GM12878 (cell line): ENCODE measurements at regions not wholly inside any gene's neighbourhood (a gene's known extent, or its start where the extent isn't known, plus 50 kb on each side); places are given as distances from the start of the nearest gene placed in this dataset.
"Not testable (repeated sequence)": the region's sequence is repeated elsewhere in the genome, so short reads cannot be mapped to it uniquely, and the experiment has no call there.

ENCODE experiments used
- ATAC-seq: fragments of 200-7000 bp; cut with Tn5 transposase; 3 replicates; pipeline ENCODE4 v1.9.1; 2020; ENCODE audit warnings: mild to moderate bottlenecking, moderate library complexity
- BruUV-seq: library from RNA; stranded (reverse); fragments of 400-500 nt; replicated peaks from 2 replicates; lab custom pipeline; 2021; lab: Mats Ljungman, UMichigan
- CTCF ChIA-PET: fragments of 300-600 bp; sonication (Branson Sonifier 250); formaldehyde crosslinking; extraction: SDS; loops from one replicate; lab custom pipeline; 2021; ENCODE audit warnings: inconsistent platforms; lab: Yijun Ruan, JAX
- POLR2A ChIA-PET: fragments of 350-600 bp; formaldehyde crosslinking; extraction: SDS; loops from one replicate; lab custom pipeline; 2021; ENCODE audit warnings: inconsistent platforms; lab: Charles Lee
- RAD21 ChIA-PET: fragments of 300-600 bp; sonication (Branson Sonifier 250); formaldehyde crosslinking; loops from one replicate; lab custom pipeline; 2023; ENCODE audit warnings: antibody characterized with exemption; ENCODE audit not compliant: unreplicated experiment; lab: Charles Lee
- SMC1A ChIA-PET: fragments of 300-600 bp; sonication (Branson Sonifier 250); formaldehyde crosslinking; loops from one replicate; lab custom pipeline; 2023; ENCODE audit not compliant: unreplicated experiment, uncharacterized antibody; lab: Charles Lee
- DNase-seq: peaks from one replicate; pipeline ENCODE4 v3.0.0-alpha.2; 2011; ENCODE audit warnings: low read depth, low spot score
- FAIRE-seq: peaks from 3 replicates; lab custom pipeline; 2011; peaks lifted over from hg19 to GRCh38; lab: Jason Lieb, UNC
- H2AFZ ChIP-seq: 2 replicates; pipeline ENCODE4 v1.6.0; 2011; ENCODE audit warnings: low read depth, low read length, control low read depth; ENCODE audit not compliant: control insufficient read depth
- H3K27ac ChIP-seq: 2 replicates; pipeline ENCODE4 v1.5.1; 2011; ENCODE audit warnings: control low read depth; ENCODE audit not compliant: control insufficient read depth, insufficient read depth
- H3K27me3 ChIP-seq, 2 experiments: replicated peaks in 1 of 2; 2 replicates each; pipeline versions ENCODE4 v1.6.0 to v1.6.1; 2011; ENCODE audit warnings: low read length in 1 of 2; ENCODE audit not compliant: control insufficient read depth in 2 of 2, insufficient read depth in 2 of 2
- H3K36me3 ChIP-seq, 2 experiments: 2 replicates each; pipeline ENCODE4 v1.5.1; 2011; ENCODE audit warnings: low read length in 1 of 2; ENCODE audit not compliant: control insufficient read depth in 2 of 2, insufficient read depth in 2 of 2
- H3K4me1 ChIP-seq: 2 replicates; pipeline ENCODE4 v1.6.1; 2011; ENCODE audit warnings: mild to moderate bottlenecking, low read length, moderate library complexity, mixed read lengths; ENCODE audit not compliant: control insufficient read depth, insufficient read depth
- H3K4me2 ChIP-seq: 2 replicates; pipeline ENCODE4 v1.6.0; 2011; ENCODE audit warnings: control low read depth; ENCODE audit not compliant: control insufficient read depth, insufficient read depth
- H3K4me3 ChIP-seq: fragments of 200-600 bp; sonication (generic); 2 replicates; pipeline ENCODE4 v1.5.1; 2016
- H3K79me2 ChIP-seq: 2 replicates; pipeline ENCODE4 v1.6.0; 2011; ENCODE audit warnings: low read length; ENCODE audit not compliant: control insufficient read depth, insufficient read depth
- H3K9ac ChIP-seq: 2 replicates; pipeline ENCODE4 v1.8.0; 2011; ENCODE audit warnings: low read length, control low read depth, mixed read lengths; ENCODE audit not compliant: control insufficient read depth, insufficient read depth
- H3K9me3 ChIP-seq: replicated peaks from 3 replicates; pipeline ENCODE4 v1.5.1; 2011; ENCODE audit warnings: mild to moderate bottlenecking, low read length; ENCODE audit not compliant: control insufficient read depth, insufficient read depth
- H4K20me1 ChIP-seq: 2 replicates; pipeline ENCODE4 v1.6.0; 2011; ENCODE audit not compliant: control insufficient read depth, insufficient read depth
- BACH1 ChIP-seq: fragments of 450-650 bp; IDR thresholded peaks from 2 replicates; pipeline ENCODE4 v1.6.1; 2017; ENCODE audit warnings: mild to moderate bottlenecking, borderline replicate concordance
- CHD1 ChIP-seq: IDR thresholded peaks from 2 replicates; pipeline ENCODE4 v1.6.1; 2012; ENCODE audit warnings: low read depth, low read length, improper control_type of control experiment
- FOXK2 ChIP-seq: fragments of 450-650 bp; IDR thresholded peaks from 2 replicates; pipeline ENCODE4 v1.6.1; 2017; ENCODE audit warnings: mild to moderate bottlenecking, moderate library complexity
- HDAC6 ChIP-seq: fragments of 200-600 bp; sonication (generic); IDR thresholded peaks from one replicate; pipeline ENCODE4 v1.8.0; 2017; ENCODE audit warnings: antibody characterized with exemption; ENCODE audit not compliant: unreplicated experiment
- TARDBP ChIP-seq: IDR thresholded peaks from 2 replicates; pipeline ENCODE4 v1.6.1; 2016; ENCODE audit warnings: borderline replicate concordance
- WGBS: methylation state at CpG from one replicate; pipeline ENCODE4 v1.1.6; 2016; ENCODE audit warnings: low lambda C conversion rate; ENCODE audit not compliant: insufficient replicate concordance, insufficient coverage; ENCODE audit errors: missing lambda C conversion rate; 5-methylcytosine and 5-hydroxymethylcytosine counted together
- in situ Hi-C: fragments of 300-500 bp; cut with MboI; formaldehyde crosslinking; loops from 9 replicates; pipeline ENCODE4 v1.14.3; 2018; ENCODE audit warnings: mixed read lengths
- intact Hi-C: fragments of 100-400 bp; cut with micrococcal nuclease; formaldehyde crosslinking; loops from one replicate; pipeline ENCODE4 v1.14.2; 2022; ENCODE audit not compliant: unreplicated experiment
- TF ChIP-seq, protein P1 (sequence below): fragments of 450-650 bp; IDR thresholded peaks from 2 replicates; pipeline ENCODE4 v1.6.1; 2017; ENCODE audit warnings: mild to moderate bottlenecking, moderate library complexity

DNA sequence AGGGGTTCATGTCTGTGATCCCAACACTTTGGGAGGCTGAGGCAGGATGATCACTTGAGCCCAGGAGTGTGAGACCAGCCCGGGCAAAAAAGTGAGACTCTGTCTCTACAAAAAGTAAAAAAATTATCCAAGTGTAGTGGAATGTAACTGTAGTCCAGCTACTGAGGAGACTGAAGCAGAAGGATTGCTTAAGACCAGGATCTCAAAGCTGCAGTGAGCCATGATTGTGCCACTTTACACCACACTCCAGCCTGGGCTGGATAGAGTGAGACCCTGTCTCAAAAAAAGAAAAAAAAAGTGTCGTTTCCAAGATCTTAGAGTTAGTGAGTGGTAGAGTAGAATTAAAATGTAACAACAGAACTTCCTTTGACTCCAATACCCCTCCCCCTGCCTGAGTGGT lies 589.4 kb upstream of the MBL2 start (continued):
- TF ChIP-seq, protein P1, sequence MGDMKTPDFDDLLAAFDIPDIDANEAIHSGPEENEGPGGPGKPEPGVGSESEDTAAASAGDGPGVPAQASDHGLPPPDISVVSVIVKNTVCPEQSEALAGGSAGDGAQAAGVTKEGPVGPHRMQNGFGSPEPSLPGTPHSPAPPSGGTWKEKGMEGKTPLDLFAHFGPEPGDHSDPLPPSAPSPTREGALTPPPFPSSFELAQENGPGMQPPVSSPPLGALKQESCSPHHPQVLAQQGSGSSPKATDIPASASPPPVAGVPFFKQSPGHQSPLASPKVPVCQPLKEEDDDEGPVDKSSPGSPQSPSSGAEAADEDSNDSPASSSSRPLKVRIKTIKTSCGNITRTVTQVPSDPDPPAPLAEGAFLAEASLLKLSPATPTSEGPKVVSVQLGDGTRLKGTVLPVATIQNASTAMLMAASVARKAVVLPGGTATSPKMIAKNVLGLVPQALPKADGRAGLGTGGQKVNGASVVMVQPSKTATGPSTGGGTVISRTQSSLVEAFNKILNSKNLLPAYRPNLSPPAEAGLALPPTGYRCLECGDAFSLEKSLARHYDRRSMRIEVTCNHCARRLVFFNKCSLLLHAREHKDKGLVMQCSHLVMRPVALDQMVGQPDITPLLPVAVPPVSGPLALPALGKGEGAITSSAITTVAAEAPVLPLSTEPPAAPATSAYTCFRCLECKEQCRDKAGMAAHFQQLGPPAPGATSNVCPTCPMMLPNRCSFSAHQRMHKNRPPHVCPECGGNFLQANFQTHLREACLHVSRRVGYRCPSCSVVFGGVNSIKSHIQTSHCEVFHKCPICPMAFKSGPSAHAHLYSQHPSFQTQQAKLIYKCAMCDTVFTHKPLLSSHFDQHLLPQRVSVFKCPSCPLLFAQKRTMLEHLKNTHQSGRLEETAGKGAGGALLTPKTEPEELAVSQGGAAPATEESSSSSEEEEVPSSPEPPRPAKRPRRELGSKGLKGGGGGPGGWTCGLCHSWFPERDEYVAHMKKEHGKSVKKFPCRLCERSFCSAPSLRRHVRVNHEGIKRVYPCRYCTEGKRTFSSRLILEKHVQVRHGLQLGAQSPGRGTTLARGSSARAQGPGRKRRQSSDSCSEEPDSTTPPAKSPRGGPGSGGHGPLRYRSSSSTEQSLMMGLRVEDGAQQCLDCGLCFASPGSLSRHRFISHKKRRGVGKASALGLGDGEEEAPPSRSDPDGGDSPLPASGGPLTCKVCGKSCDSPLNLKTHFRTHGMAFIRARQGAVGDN, result no peak
- TF ChIP-seq BACH1 (no peak), TARDBP (no peak), CHD1 (no peak), FOXK2 (no peak)

DNA sequence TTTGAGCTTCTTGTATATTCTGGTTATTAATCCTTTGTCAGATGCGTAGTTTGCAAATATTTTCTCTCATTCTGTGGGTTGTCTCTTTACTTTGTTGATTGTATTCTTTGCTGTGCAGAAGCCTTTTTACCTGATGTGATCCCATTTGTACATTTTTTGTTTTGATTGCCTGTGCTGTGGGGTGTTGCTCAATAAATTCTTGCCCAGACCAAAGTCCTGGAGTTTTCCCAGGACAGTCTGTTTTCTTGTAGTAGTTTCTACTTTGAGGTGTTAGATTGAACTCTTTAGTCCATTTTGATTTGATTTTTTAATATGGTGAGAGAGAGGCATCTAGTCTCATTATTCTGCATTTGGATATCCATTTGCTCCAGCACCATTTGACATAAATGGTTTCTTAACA lies 588.7 kb upstream of the MBL2 start:
- FAIRE-seq, result no peak
- WGBS, result 0% methylated on average over 1 of the region's 1 CpG
- in situ Hi-C loops, result no loop called here

GRCh38 chr10:53358978-53359377 lies 586.4 kb upstream of the MBL2 start:
- in situ Hi-C loops, SMC1A ChIA-PET, FAIRE-seq: not testable (repeated sequence)

More for the DNA sequence above, 588.7 kb upstream of the MBL2 start:
- Histone ChIP-seq H3K27ac (no peak overlapping the region), H2AFZ (no peak overlapping the region), H3K9ac (no peak overlapping the region), H3K4me1 (no peaks in the 10 kb centered on the region), H3K4me2 (no peak overlapping the region), H3K4me3 (no peak overlapping the region), H3K79me2 (no peaks in the 10 kb centered on the region), H3K36me3 (no peaks in the 10 kb centered on the region), H3K27me3 (no peaks in the 10 kb centered on the region)
- ChIA-PET RAD21 (no interaction called here), SMC1A (no interaction called here), POLR2A (no interaction called here)
- no peak for TF ChIP-seq HDAC6
- TF ChIP-seq, all 136 proteins: peak for 0
- Histone ChIP-seq H3K9me3 (no peaks in the 10 kb centered on the region), H4K20me1 (no peaks in the 10 kb centered on the region)
- no peak for DNase-seq
- no peak for ATAC-seq
- CTCF ChIA-PET, result no interaction called here
- intact Hi-C loops, result no loop called here
- BruUV-seq, result no TSS peak

More at GRCh38 chr10:53358978-53359377, 586.4 kb upstream of the MBL2 start:
- H3K4me3 ChIP-seq, H3K4me2 ChIP-seq, intact Hi-C loops, H3K27ac ChIP-seq, DNase-seq, CTCF ChIA-PET, BruUV-seq, H3K9me3 ChIP-seq, H4K20me1 ChIP-seq, H3K9ac ChIP-seq, POLR2A ChIA-PET, ATAC-seq, H3K4me1 ChIP-seq, H2AFZ ChIP-seq, H3K79me2 ChIP-seq, RAD21 ChIA-PET, H3K27me3 ChIP-seq, H3K36me3 ChIP-seq: not testable (repeated sequence)
- 15% methylated on average over 4 of the region's 4 CpGs for WGBS
